ENCODE measurements at regions not wholly inside any gene's neighbourhood (a gene's known extent, or its start where the extent isn't known, plus 50 kb on each side); places are given as distances from the start of the nearest gene placed in this dataset.

- TF ChIP-seq, protein P1, sequence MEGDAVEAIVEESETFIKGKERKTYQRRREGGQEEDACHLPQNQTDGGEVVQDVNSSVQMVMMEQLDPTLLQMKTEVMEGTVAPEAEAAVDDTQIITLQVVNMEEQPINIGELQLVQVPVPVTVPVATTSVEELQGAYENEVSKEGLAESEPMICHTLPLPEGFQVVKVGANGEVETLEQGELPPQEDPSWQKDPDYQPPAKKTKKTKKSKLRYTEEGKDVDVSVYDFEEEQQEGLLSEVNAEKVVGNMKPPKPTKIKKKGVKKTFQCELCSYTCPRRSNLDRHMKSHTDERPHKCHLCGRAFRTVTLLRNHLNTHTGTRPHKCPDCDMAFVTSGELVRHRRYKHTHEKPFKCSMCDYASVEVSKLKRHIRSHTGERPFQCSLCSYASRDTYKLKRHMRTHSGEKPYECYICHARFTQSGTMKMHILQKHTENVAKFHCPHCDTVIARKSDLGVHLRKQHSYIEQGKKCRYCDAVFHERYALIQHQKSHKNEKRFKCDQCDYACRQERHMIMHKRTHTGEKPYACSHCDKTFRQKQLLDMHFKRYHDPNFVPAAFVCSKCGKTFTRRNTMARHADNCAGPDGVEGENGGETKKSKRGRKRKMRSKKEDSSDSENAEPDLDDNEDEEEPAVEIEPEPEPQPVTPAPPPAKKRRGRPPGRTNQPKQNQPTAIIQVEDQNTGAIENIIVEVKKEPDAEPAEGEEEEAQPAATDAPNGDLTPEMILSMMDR (IDR thresholded peaks at IDR 0.05; ENCODE audit: low read length), result no peak
- no peak for TF ChIP-seq EZH2phosphoT487 (IDR thresholded peaks at IDR 0.05; ENCODE audit: low read length)
These were observed 195.3 kb upstream of the MEIS1 start for GRCh38 chr2:66239655-66240054.
